Tibial nerve (tissue), 4 donors: ENCODE measurements at regions not wholly inside any gene's neighbourhood (a gene's known extent, or its start where the extent isn't known, plus 50 kb on each side); places are given as distances from the start of the nearest gene placed in this dataset.

ENCODE experiments used
- CTCF ChIP-seq, 5 experiments: fragments of 200-600 bp in 3 of 5; fragments of 450-650 bp in 2 of 5; sonication (generic) in 3 of 5; IDR thresholded peaks; one replicate each; pipeline ENCODE4 v1.5.1; 2016 to 2019; ENCODE audit warnings: antibody characterized with exemption in 5 of 5, mild to moderate bottlenecking in 3 of 5, moderate library complexity in 2 of 5
- EP300 ChIP-seq, 2 donors: sonication (generic); formaldehyde crosslinking; IDR thresholded peaks; one replicate each; pipeline ENCODE4 v1.6.1; 2017; ENCODE audit warnings: antibody characterized with exemption in 2 of 2, mild to moderate bottlenecking in 1 of 2
- POLR2A ChIP-seq, 2 donors: fragments of 450-650 bp; IDR thresholded peaks; one replicate each; pipeline ENCODE4 v1.6.1; 2017; ENCODE audit warnings: antibody characterized with exemption in 2 of 2, mild to moderate bottlenecking in 2 of 2, moderate library complexity in 2 of 2

GRCh38 chr6:132998418-132998817 lies 184.0 kb downstream of the RPS12 start:
- no peak for TF ChIP-seq CTCF (IDR thresholded peaks at IDR 0.05)
- no peak for TF ChIP-seq POLR2A (IDR thresholded peaks at IDR 0.05)
- TF ChIP-seq EP300 (IDR thresholded peaks at IDR 0.05): no peak
